ENCODE measurements at regions not wholly inside any gene's neighbourhood (a gene's known extent, or its start where the extent isn't known, plus 50 kb on each side); places are given as distances from the start of the nearest gene placed in this dataset.
"Not testable (repeated sequence)": the region's sequence is repeated elsewhere in the genome, so short reads cannot be mapped to it uniquely, and the experiment has no call there.

- H3K4me3 Mint-ChIP-seq = no peak overlapping the region
- ATAC-seq (ENCODE audit: low read depth) (no peak), DNase-seq (no peak)
- ChIA-PET POLR2A (no interaction called here), CTCF (no interaction called here)
- TF ChIP-seq CTCF (IDR thresholded peaks at IDR 0.05) = no peak
- no peaks in the 10 kb centered on the region for H3K4me1 Mint-ChIP-seq
- intact Hi-C loops (cut with micrococcal nuclease) = loop anchor here (1.0 kb wide), 1 partner anchor 613 kb away; no protein-coding TSS in a partner anchor
- no peaks in the 10 kb centered on the region for H3K36me3 Mint-ChIP-seq (ENCODE audit: low read depth)
- H3K27ac Mint-ChIP-seq = no peak overlapping the region
- peaks cover 5% of the 10 kb centered on the region for H3K9me3 Mint-ChIP-seq
- no peaks in the 10 kb centered on the region for H3K27me3 Mint-ChIP-seq
Measured at GRCh38 chr3:144585953-144586352, 614.3 kb downstream of the DIPK2A start.

GRCh38 chr3:144586382-144586781 lies 614.8 kb downstream of the DIPK2A start:
- Mint-ChIP-seq H3K4me3 (no peak overlapping the region), H3K27me3 (no peaks in the 10 kb centered on the region), H3K4me1 (no peaks in the 10 kb centered on the region), H3K36me3 (ENCODE audit: low read depth) (no peaks in the 10 kb centered on the region), H3K27ac (no peak overlapping the region), H3K9me3 (peaks cover 5% of the 10 kb centered on the region)
- ChIA-PET CTCF (no interaction called here), POLR2A (no interaction called here)
- no peak for TF ChIP-seq CTCF (IDR thresholded peaks at IDR 0.05)
- intact Hi-C loops (cut with micrococcal nuclease) = no loop called here
- DNase-seq (no peak), ATAC-seq (ENCODE audit: low read depth) (no peak)

GRCh38 chr3:144590854-144591253 lies 619.2 kb downstream of the DIPK2A start:
- Mint-ChIP-seq H3K27ac (no peak overlapping the region), H3K36me3 (ENCODE audit: low read depth) (no peaks in the 10 kb centered on the region), H3K27me3 (no peaks in the 10 kb centered on the region), H3K4me1 (no peaks in the 10 kb centered on the region), H3K4me3 (no peak overlapping the region), H3K9me3 (no peaks in the 10 kb centered on the region)
- CTCF ChIA-PET = no interaction called here
- DNase-seq (no peak), ATAC-seq (ENCODE audit: low read depth) (no peak)
- TF ChIP-seq CTCF (IDR thresholded peaks at IDR 0.05) = no peak
- POLR2A ChIA-PET = no interaction called here
- intact Hi-C loops (cut with micrococcal nuclease) = no loop called here

GRCh38 chr3:144593881-144594280 lies 622.3 kb downstream of the DIPK2A start:
- intact Hi-C loops (cut with micrococcal nuclease) = no loop called here
- CTCF ChIA-PET = no interaction called here
- no peaks in the 10 kb centered on the region for H3K4me1 Mint-ChIP-seq
- no peaks in the 10 kb centered on the region for H3K27me3 Mint-ChIP-seq
- no peak for TF ChIP-seq CTCF (IDR thresholded peaks at IDR 0.05)
- no peaks in the 10 kb centered on the region for H3K9me3 Mint-ChIP-seq
- H3K27ac Mint-ChIP-seq = no peak overlapping the region
- POLR2A ChIA-PET = no interaction called here
- DNase-seq (no peak), ATAC-seq (ENCODE audit: low read depth) (no peak)
- H3K36me3 Mint-ChIP-seq (ENCODE audit: low read depth) = no peaks in the 10 kb centered on the region
- no peak overlapping the region for H3K4me3 Mint-ChIP-seq

- H3K4me3 Mint-ChIP-seq; H3K36me3 Mint-ChIP-seq (ENCODE audit: low read depth); H3K27me3 Mint-ChIP-seq; H3K9me3 Mint-ChIP-seq; ATAC-seq (ENCODE audit: low read depth); DNase-seq; intact Hi-C loops (cut with micrococcal nuclease); H3K4me1 Mint-ChIP-seq; H3K27ac Mint-ChIP-seq; POLR2A ChIA-PET; CTCF ChIA-PET: not testable (repeated sequence)
Measured at GRCh38 chr3:144620236-144620635, 648.6 kb downstream of the DIPK2A start.

- no peaks in the 10 kb centered on the region for H3K9me3 Mint-ChIP-seq
- no peaks in the 10 kb centered on the region for H3K36me3 Mint-ChIP-seq (ENCODE audit: low read depth)
- DNase-seq = no peak
- H3K4me1 Mint-ChIP-seq = no peaks in the 10 kb centered on the region
- no peaks in the 10 kb centered on the region for H3K27me3 Mint-ChIP-seq
- POLR2A ChIA-PET = no interaction called here
- ATAC-seq (ENCODE audit: low read depth) = no peak
- intact Hi-C loops (cut with micrococcal nuclease) = no loop called here
- no peak overlapping the region for H3K4me3 Mint-ChIP-seq
- TF ChIP-seq CTCF (IDR thresholded peaks at IDR 0.05) = no peak
- no peak overlapping the region for H3K27ac Mint-ChIP-seq
- CTCF ChIA-PET = no interaction called here
Measured at GRCh38 chr3:144622845-144623244, 651.2 kb downstream of the DIPK2A start.

Measured in activated B cell treated with CpG ODN at 0.5 μM for 24 hours (primary cell).